B cell (primary cell): ENCODE measurements at regions not wholly inside any gene's neighbourhood (a gene's known extent, or its start where the extent isn't known, plus 50 kb on each side); places are given as distances from the start of the nearest gene placed in this dataset.

Experiments
- EZH2 ChIP-seq: IDR thresholded peaks from 2 replicates; pipeline ENCODE4 v1.6.1; 2012; ENCODE audit warnings: borderline replicate concordance, low read depth, mild to moderate bottlenecking, moderate library complexity, low read length; ENCODE audit not compliant: insufficient read depth, poor library complexity, severe bottlenecking
- TF ChIP-seq, protein P1 (sequence below): fragments of 200-600 bp; IDR thresholded peaks from one replicate; pipeline ENCODE4 v1.8.0; 2022; ENCODE audit warnings: antibody characterized with exemption, mild to moderate bottlenecking

DNA sequence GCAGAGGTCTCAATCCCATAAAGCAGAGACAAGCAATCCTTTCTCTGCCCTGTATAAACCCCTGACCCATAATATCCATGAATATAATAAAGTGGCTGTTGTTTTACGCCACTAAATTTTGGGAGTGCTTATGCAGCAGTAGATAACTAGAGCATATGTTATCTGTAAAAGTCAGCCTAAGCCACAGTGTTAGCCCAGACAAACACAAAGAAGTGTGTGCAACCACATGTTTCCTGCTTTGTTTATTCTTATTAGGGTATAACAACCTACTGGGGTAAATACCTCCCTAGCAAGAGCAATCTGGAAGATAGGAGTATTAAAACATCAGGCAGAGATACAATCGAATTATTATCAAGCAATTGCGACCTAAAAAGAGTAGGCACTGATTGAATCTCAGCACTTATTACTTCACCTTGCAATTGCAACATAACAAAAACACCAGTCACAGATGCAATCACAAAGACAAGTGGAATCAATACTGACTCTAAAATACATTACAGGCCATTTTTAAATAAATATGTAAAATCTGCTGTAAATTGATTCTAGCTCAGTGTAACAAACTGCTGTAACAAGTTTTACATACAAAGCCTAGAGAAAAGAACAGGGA is 94.6 kb upstream of the UBE2E2 start:
- TF ChIP-seq EZH2 = no peak
- TF ChIP-seq, protein P1, sequence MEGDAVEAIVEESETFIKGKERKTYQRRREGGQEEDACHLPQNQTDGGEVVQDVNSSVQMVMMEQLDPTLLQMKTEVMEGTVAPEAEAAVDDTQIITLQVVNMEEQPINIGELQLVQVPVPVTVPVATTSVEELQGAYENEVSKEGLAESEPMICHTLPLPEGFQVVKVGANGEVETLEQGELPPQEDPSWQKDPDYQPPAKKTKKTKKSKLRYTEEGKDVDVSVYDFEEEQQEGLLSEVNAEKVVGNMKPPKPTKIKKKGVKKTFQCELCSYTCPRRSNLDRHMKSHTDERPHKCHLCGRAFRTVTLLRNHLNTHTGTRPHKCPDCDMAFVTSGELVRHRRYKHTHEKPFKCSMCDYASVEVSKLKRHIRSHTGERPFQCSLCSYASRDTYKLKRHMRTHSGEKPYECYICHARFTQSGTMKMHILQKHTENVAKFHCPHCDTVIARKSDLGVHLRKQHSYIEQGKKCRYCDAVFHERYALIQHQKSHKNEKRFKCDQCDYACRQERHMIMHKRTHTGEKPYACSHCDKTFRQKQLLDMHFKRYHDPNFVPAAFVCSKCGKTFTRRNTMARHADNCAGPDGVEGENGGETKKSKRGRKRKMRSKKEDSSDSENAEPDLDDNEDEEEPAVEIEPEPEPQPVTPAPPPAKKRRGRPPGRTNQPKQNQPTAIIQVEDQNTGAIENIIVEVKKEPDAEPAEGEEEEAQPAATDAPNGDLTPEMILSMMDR = no peak
